SK-N-MC (cell line): ENCODE measurements at regions not wholly inside any gene's neighbourhood (a gene's known extent, or its start where the extent isn't known, plus 50 kb on each side); places are given as distances from the start of the nearest gene placed in this dataset.
"Not testable (repeated sequence)": the region's sequence is repeated elsewhere in the genome, so short reads cannot be mapped to it uniquely, and the experiment has no call there.

ENCODE experiments used
- EZH2 ChIP-seq: fragments of 200-600 bp; sonication (generic); IDR thresholded peaks from one replicate; pipeline ENCODE4 v1.6.1; 2017; ENCODE audit warnings: antibody characterized with exemption
- POLR2AphosphoS5 ChIP-seq: IDR thresholded peaks from 2 replicates; pipeline ENCODE4 v1.6.1; 2012; ENCODE audit warnings: mild to moderate bottlenecking, low read depth, low read length, borderline replicate concordance

DNA sequence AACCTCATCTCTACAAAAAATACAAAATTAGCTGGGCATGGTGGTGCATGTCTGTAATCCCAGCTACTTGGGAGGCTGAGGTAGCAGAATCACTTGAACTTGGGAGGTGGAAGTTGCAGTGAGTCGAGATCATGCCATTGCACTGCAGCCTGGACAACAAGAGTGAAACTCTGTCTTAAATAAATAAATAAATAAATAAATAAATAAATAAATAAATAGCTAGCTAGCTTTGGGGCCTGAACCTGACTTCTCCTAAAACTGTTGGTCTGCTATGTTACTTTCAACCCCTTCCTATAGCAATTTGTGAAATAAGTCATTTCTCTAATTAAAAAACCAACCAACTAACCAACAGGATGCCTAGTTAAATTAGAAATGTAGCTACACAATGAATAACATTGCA is 101.0 kb upstream of the KCNG1 start:
- TF ChIP-seq EZH2, POLR2AphosphoS5: not testable (repeated sequence)
